Fibroblast of lung (primary cell): ENCODE measurements at regions not wholly inside any gene's neighbourhood (a gene's known extent, or its start where the extent isn't known, plus 50 kb on each side); places are given as distances from the start of the nearest gene placed in this dataset.

Experiments used
- DNase-seq, 2 donors: peaks; one replicate each; pipeline versions ENCODE4 v3.0.0 to v3.0.0-alpha.2; 2010; ENCODE audit warnings: low read depth in 2 of 2
- H2AFZ ChIP-seq: 2 replicates; pipeline ENCODE4 v1.5.1; 2012; ENCODE audit warnings: low read length, control low read depth, inconsistent platforms
- H3K27ac ChIP-seq: 2 replicates; pipeline ENCODE4 v1.5.1; 2011; ENCODE audit warnings: low read length, control low read depth; ENCODE audit not compliant: insufficient read depth
- H3K27me3 ChIP-seq: 2 replicates; pipeline ENCODE4 v1.5.1; 2011; ENCODE audit warnings: mild to moderate bottlenecking, low read length; ENCODE audit not compliant: control insufficient read depth, insufficient read depth
- H3K36me3 ChIP-seq: 2 replicates; pipeline ENCODE4 v1.5.1; 2011; ENCODE audit warnings: low read length; ENCODE audit not compliant: control insufficient read depth, insufficient read depth
- H3K4me1 ChIP-seq: 2 replicates; pipeline ENCODE4 v1.5.1; 2011; ENCODE audit warnings: low read length; ENCODE audit not compliant: control insufficient read depth, insufficient read depth; ENCODE audit errors: extremely low read depth
- H3K4me2 ChIP-seq: 2 replicates; pipeline ENCODE4 v1.5.1; 2011; ENCODE audit warnings: low read length, control low read depth; ENCODE audit not compliant: insufficient read depth; ENCODE audit errors: extremely low read depth
- H3K4me3 ChIP-seq, 4 experiments: fragments of 200-600 bp in 1 of 4; sonication (generic) in 1 of 4; replicated peaks in 1 of 4; 2 replicates each; pipeline ENCODE4 v1.5.1; 2011 to 2016; ENCODE audit warnings: low read length in 4 of 4, low read depth in 3 of 4, mild to moderate bottlenecking in 3 of 4, control low read depth in 2 of 4, inconsistent platforms in 1 of 4, mixed read lengths in 1 of 4; ENCODE audit not compliant: insufficient read depth in 1 of 4; ENCODE audit errors: control extremely low read depth in 1 of 4
- H3K79me2 ChIP-seq: 2 replicates; pipeline ENCODE4 v1.5.1; 2012; ENCODE audit warnings: mild to moderate bottlenecking, low read length, inconsistent platforms; ENCODE audit not compliant: control insufficient read depth, insufficient read depth
- H3K9ac ChIP-seq: 2 replicates; pipeline ENCODE4 v1.5.1; 2011; ENCODE audit warnings: mild to moderate bottlenecking, low read length, control low read depth; ENCODE audit not compliant: insufficient read depth
- H3K9me3 ChIP-seq: 2 replicates; pipeline ENCODE4 v1.5.1; 2012; ENCODE audit warnings: low read depth, low read length; ENCODE audit not compliant: control insufficient read depth, insufficient read depth
- H4K20me1 ChIP-seq: 2 replicates; pipeline ENCODE4 v1.5.1; 2011; ENCODE audit warnings: low read length; ENCODE audit not compliant: control insufficient read depth, insufficient read depth; ENCODE audit errors: extremely low read depth
- EZH2 ChIP-seq: IDR thresholded peaks from 2 replicates; pipeline ENCODE4 v1.5.1; 2012; ENCODE audit warnings: low read length, control low read depth, mild to moderate bottlenecking; ENCODE audit errors: missing control alignments
- TF ChIP-seq, protein P1 (sequence below), 2 donors: IDR thresholded peaks in 1 of 2; conservative IDR thresholded peaks in 1 of 2; 1 replicate in 1 of 2; 2 replicates in 1 of 2; pipeline ENCODE4 v1.5.1; 2011 to 2012; ENCODE audit warnings: low read length in 2 of 2, control low read depth in 1 of 2, inconsistent platforms in 1 of 2, low read depth in 1 of 2, mild to moderate bottlenecking in 1 of 2

DNA sequence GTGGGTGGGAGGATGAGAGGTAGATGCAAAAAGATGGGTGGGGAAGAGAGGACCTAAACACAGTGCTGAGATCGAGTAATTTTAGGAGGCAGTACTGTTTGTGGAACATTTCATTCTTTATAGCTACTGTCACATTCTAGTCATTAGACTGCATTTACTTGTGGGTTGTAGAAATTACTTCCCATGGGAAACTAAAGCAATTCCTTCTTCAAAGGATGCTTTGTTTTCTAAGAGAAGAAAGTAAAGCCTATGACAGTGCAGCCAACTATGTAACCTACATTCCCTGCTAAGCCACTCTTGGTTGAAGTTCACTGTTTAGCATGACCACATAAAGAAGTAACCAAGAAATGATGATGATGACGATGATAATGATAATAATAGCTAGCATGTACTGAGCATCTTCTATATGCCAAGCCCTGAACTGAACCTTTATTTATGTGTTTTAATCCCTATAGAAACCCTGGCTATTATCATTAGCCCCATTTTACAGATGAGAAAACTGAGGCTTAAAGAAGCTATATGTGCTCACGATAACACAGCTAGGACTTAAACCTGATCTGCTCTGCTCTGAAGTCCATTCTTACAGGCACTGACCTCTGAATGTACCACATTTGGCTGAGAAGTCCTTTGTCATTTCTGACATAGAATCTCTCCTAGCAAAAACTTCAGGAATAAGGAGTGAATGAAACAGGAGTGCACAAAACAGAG is 114.5 kb upstream of the KIT start:
- H3K4me1 ChIP-seq: peaks cover 13% of the 10 kb centered on the region
- TF ChIP-seq, protein P1, sequence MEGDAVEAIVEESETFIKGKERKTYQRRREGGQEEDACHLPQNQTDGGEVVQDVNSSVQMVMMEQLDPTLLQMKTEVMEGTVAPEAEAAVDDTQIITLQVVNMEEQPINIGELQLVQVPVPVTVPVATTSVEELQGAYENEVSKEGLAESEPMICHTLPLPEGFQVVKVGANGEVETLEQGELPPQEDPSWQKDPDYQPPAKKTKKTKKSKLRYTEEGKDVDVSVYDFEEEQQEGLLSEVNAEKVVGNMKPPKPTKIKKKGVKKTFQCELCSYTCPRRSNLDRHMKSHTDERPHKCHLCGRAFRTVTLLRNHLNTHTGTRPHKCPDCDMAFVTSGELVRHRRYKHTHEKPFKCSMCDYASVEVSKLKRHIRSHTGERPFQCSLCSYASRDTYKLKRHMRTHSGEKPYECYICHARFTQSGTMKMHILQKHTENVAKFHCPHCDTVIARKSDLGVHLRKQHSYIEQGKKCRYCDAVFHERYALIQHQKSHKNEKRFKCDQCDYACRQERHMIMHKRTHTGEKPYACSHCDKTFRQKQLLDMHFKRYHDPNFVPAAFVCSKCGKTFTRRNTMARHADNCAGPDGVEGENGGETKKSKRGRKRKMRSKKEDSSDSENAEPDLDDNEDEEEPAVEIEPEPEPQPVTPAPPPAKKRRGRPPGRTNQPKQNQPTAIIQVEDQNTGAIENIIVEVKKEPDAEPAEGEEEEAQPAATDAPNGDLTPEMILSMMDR (conservative IDR thresholded peaks at IDR 0.05 in 1 of 2, IDR thresholded peaks at IDR 0.05 in 1 of 2; ENCODE audit: low read depth in 1 of 2, low read length in 2 of 2): no peak
- TF ChIP-seq EZH2: no peak
- no peak overlapping the region for H3K4me3 ChIP-seq
- no peaks in the 10 kb centered on the region for H3K79me2 ChIP-seq
- no peaks in the 10 kb centered on the region for H3K27me3 ChIP-seq
- no peak overlapping the region for H2AFZ ChIP-seq
- no peaks in the 10 kb centered on the region for H3K36me3 ChIP-seq
- H3K9ac ChIP-seq: no peak overlapping the region
- no peaks in the 10 kb centered on the region for H3K9me3 ChIP-seq
- no peak overlapping the region for H3K27ac ChIP-seq
- peak in 1 of 2 donors; percentile 85 for DNase-seq
- H3K4me2 ChIP-seq: no peak overlapping the region
- no peaks in the 10 kb centered on the region for H4K20me1 ChIP-seq

DNA sequence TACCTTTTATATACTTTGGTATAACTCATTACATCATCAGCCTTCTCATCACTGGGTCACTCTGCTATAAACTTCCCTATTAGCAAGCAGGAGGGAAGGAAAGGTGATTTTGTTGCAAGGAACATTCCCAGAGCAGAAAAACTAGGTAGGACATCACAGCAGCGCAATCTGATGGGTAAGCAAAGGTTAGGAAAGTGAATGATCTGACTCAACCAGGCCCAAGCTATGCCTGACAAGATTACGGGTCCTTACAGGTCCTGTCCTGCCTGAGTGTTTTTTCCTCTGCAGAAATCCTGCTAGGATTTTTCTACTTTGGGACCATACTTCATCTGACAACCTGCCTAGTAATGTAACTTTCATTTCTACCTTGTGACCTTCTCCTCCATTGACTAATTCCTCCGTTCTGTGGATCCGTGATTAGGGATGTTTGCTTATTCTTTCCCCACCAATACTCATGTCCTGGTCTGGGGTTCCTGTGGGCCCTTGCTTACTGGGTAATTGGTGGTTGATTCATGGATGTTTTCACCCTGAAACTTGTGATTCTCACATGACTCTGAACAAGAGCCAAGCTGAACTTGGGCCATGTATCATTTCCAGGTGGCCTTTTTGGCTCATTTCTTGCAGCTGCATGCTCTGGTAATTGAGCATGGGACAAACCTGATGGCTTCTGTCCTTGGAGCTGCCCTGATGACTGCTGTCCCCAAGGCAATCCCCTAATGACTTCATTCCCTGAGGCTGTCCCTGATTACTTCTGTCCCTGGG is 111.9 kb upstream of the KIT start:
- Histone ChIP-seq H3K36me3 (no peaks in the 10 kb centered on the region), H3K4me1 (peaks cover 9% of the 10 kb centered on the region), H3K4me3 (no peak overlapping the region), H3K27ac (no peak overlapping the region), H3K79me2 (no peaks in the 10 kb centered on the region), H4K20me1 (no peaks in the 10 kb centered on the region), H3K9ac (no peak overlapping the region), H3K4me2 (no peak overlapping the region), H3K9me3 (no peaks in the 10 kb centered on the region), H3K27me3 (no peaks in the 10 kb centered on the region), H2AFZ (no peak overlapping the region)
- no peak for DNase-seq
- TF ChIP-seq, protein P1 (conservative IDR thresholded peaks at IDR 0.05 in 1 of 2, IDR thresholded peaks at IDR 0.05 in 1 of 2; ENCODE audit: low read depth in 1 of 2, low read length in 2 of 2): no peak
- no peak for TF ChIP-seq EZH2

DNA sequence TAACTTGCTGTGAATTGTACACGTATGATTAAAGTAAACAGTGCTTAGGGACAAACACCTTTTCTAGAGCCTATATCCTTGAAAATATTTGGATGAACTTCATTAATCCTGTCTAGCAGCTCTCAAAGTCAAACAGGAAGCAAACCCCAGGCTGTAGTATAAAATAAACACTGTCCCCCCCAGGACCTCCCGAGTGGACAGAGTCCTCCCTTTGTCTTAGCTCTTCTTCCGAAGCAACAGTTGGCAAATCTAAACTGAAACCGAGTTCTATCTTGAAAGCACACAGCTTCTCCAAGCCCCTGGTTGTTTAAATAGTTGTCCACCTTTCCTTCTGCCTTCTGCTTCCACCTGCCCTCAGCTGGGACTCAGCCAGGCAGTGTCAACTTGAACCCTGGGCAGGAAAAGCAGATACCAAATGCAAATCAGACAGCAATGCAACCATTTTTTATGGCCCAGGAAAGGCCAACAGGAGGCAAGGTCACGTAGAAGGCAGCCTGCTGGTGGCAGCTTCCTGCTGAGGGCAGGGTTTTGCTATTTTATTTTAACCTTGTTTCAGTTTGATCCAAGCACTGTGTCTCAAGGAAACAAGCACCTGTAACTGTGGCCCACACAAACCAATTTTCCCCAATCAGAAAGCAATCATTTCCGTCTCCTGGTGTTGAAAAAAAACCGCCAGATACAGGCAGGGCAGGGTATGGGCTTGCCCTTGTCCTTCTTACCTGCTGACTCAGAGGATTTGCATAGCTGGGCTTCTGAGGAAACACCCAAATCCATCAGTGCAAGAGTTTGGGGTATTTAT is 110.3 kb upstream of the KIT start:
- no peak overlapping the region for H3K4me2 ChIP-seq
- no peaks in the 10 kb centered on the region for H3K79me2 ChIP-seq
- H3K27ac ChIP-seq: no peak overlapping the region
- H3K36me3 ChIP-seq: no peaks in the 10 kb centered on the region
- H3K4me1 ChIP-seq: peaks cover 2% of the 10 kb centered on the region
- H4K20me1 ChIP-seq: no peaks in the 10 kb centered on the region
- no peak overlapping the region for H3K4me3 ChIP-seq
- no peak overlapping the region for H2AFZ ChIP-seq
- H3K9ac ChIP-seq: no peak overlapping the region
- no peaks in the 10 kb centered on the region for H3K27me3 ChIP-seq
- no peaks in the 10 kb centered on the region for H3K9me3 ChIP-seq
- TF ChIP-seq, protein P1 (conservative IDR thresholded peaks at IDR 0.05 in 1 of 2, IDR thresholded peaks at IDR 0.05 in 1 of 2; ENCODE audit: low read depth in 1 of 2, low read length in 2 of 2): no peak
- no peak for TF ChIP-seq EZH2
- DNase-seq: no peak
